ENCODE measurements at regions not wholly inside any gene's neighbourhood (a gene's known extent, or its start where the extent isn't known, plus 50 kb on each side); places are given as distances from the start of the nearest gene placed in this dataset.
"Not testable (repeated sequence)": the region's sequence is repeated elsewhere in the genome, so short reads cannot be mapped to it uniquely, and the experiment has no call there.

DNA sequence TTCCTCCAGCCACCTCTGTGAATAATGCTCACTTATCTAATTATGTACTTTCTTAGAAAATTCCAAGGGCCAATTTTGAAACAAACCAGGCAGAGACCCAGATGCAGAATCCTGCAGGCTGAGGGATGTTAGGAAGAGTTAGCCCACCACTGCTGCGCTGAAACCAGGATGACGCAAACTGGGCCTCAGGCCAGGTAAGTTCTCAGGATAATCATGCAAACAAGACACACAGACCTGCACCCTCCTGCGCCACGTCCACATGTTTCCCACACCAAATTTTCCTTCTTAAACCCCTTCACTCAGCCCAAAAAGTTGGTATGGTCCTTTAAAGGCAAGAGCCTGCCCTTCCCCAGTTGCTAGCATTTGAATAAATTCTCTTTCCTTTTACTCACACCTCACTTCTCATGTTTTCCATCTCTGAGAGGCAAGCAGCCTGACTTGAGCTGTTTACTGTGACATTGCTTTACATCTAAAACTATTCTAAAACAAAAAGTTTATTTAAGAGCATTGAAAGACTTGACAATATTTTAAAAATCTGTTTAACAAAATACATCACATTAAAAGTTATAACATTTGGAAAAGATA lies 887.1 kb downstream of the LRRIQ3 start:
- no peak overlapping the region for H3K4me3 ChIP-seq (ENCODE audit: low read depth, low read length)
- TF ChIP-seq, protein P1, sequence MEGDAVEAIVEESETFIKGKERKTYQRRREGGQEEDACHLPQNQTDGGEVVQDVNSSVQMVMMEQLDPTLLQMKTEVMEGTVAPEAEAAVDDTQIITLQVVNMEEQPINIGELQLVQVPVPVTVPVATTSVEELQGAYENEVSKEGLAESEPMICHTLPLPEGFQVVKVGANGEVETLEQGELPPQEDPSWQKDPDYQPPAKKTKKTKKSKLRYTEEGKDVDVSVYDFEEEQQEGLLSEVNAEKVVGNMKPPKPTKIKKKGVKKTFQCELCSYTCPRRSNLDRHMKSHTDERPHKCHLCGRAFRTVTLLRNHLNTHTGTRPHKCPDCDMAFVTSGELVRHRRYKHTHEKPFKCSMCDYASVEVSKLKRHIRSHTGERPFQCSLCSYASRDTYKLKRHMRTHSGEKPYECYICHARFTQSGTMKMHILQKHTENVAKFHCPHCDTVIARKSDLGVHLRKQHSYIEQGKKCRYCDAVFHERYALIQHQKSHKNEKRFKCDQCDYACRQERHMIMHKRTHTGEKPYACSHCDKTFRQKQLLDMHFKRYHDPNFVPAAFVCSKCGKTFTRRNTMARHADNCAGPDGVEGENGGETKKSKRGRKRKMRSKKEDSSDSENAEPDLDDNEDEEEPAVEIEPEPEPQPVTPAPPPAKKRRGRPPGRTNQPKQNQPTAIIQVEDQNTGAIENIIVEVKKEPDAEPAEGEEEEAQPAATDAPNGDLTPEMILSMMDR (IDR thresholded peaks at IDR 0.05; ENCODE audit: borderline replicate concordance, insufficient read depth, low read depth, low read length): no peak

DNA sequence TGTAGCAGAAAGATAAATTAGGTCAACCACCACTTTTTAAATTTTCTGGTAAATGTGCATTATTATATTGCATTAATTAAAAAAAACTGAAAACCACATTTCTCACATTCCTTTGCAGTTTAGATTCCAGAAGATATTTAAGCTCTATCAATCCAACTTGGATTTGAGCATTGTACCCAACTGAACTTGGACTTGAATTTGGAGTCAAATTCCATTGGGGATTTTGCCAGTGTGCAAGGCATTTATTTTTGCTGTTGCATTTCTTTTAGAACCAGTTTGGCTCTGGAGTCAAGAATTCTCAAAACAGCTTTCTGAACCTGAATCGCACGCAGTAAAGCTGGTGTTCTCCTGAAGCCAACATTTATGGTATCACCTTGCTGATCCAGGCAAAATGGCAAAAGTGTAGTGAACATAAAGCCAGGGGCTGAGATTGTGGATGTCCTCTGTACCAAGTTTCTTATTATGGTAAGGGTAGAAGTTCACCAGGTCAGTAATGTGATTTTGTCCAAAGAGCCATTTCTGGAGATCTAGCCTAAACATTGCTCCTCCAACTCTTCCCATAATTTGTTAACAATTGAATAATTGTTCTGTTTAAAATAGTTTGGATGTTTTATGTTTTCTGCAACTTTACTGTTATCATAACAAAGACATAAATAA lies 890.9 kb downstream of the LRRIQ3 start:
- TF ChIP-seq, protein P1 (IDR thresholded peaks at IDR 0.05; ENCODE audit: borderline replicate concordance, insufficient read depth, low read depth, low read length): no peak
- H3K4me3 ChIP-seq (ENCODE audit: low read depth, low read length): no peak overlapping the region

DNA sequence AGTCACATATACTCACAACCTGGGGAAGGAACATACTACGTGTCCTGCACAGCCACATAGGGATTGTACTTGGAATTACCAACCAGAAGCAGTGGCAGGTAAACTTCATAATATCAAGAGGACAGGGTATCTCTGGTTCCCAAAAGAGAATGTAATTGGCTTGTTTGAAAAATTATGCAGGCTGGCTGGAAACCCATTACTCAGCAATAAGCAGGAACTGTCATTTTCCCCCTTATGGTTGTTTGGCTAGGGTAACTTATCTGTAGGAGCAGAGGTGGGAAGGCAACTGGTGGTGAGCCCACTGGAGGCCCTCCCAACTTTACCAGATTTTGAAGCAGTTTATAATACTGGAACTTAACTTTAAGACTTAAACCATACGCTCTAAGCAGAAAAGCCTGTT lies 924.1 kb downstream of the LRRIQ3 start:
- TF ChIP-seq, protein P1 (IDR thresholded peaks at IDR 0.05; ENCODE audit: borderline replicate concordance, insufficient read depth, low read depth, low read length): no peak
- H3K4me3 ChIP-seq (ENCODE audit: low read depth, low read length): no peak overlapping the region

DNA sequence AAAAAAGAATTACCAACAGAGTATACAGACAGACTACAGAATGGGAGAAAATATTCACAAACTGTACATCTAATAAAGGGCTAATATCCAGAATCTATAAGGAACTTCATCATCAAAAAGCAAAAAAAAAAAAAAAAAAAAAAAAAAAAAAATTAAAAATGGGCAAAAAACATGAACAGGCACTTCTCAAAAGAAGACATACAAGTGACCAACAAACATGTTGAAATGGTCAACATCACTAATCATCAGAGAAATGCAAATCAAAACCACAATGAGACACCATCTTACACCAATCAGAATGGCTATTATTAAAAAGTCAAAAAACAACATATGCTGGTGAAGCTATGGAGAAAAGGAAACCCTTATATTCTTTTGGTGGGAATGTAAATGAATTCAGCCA lies 952.8 kb downstream of the LRRIQ3 start:
- H3K4me3 ChIP-seq (ENCODE audit: low read depth, low read length): not testable (repeated sequence)

DNA sequence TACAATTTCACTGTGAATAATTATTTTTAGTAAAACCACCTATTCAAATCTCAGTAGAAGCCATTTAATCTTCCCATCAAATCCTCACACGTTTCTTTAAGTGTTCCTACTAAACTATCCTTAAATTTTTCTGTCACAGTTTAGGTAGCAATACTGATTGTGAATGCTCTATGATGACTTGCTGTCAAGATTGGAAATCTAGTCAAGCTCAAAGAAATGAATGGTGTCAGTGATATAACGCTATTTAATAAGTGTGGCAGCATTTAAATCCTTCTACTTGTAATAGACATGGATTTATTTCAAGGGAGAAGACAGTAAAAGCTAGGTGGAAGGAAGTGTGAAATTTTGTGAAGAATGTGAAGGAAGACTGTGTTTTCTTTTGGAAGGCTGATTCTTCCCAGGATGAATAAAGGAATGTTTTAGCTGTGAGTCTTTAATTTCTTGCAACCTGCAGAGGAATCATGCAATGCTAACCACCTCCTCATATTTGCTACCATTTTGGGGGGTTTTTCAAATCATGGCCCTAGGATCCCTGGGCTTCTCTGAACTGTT lies 936.7 kb upstream of the NEGR1 start:
- TF ChIP-seq, protein P1 (IDR thresholded peaks at IDR 0.05; ENCODE audit: borderline replicate concordance, insufficient read depth, low read depth, low read length): no peak

DNA sequence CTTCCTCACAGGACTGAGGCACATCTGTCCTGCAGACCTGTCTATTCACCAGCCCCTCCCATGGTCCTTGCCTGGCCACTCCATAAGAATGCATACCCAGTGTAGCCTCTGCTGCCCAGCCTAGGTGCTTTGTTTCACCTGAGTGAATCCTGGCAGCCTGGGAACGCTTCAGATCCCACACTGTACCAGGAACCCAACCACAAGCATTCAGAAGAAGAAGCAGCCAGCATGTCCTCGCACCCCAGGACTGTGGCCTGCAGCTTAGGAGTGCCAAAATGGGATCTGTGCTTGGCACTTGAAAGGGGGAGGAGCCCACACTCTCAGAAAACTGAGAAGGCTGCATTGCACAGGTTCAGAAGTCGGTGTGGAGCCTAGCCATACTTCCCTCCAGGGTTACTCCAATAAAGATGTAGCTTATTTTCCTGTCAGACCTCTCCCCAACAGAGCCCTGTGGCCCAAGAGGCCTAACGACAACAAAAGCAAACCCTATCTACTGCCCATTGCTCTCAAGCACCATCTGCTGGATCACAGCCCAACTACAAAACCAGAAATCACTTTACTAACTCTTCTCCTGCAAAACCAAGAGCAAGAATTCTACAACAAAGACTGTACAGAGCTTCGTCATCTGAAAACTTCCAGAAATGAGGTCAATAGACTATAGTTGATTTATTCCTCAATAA lies 923.1 kb upstream of the NEGR1 start:
- TF ChIP-seq, protein P1 (IDR thresholded peaks at IDR 0.05; ENCODE audit: borderline replicate concordance, insufficient read depth, low read depth, low read length): no peak
- no peak overlapping the region for H3K4me3 ChIP-seq (ENCODE audit: low read depth, low read length)

More for the DNA sequence above, 936.7 kb upstream of the NEGR1 start:
- H3K4me3 ChIP-seq (ENCODE audit: low read depth, low read length): no peak overlapping the region

DNA sequence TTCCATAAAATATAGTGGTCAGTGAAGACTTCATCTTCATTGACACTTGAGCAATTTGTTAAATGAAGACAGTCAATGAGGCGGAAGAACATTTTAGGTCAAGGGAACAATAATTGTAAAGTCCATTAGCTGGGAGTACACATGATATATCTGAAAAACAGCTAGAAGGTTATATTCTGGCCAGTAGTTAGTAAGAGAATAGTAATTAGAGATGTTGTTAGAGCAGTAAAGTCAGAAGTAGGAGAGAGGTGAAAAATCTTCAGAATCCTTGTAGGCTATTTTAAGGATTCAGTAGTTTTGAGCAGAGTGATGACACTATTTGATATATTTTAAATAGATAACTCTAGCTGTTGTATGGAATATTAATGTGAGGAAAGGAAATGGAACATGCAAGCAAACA lies 915.6 kb upstream of the NEGR1 start:
- TF ChIP-seq, protein P1 (IDR thresholded peaks at IDR 0.05; ENCODE audit: borderline replicate concordance, insufficient read depth, low read depth, low read length): no peak
- no peak overlapping the region for H3K4me3 ChIP-seq (ENCODE audit: low read depth, low read length)

All from GM12875 (cell line).